ENCODE measurements at regions not wholly inside any gene's neighbourhood (a gene's known extent, or its start where the extent isn't known, plus 50 kb on each side); places are given as distances from the start of the nearest gene placed in this dataset.

- TF ChIP-seq REST (IDR thresholded peaks at IDR 0.05; ENCODE audit: borderline replicate concordance) = peak; percentile 70; the same call in 1 of the 2 replicates
- no peak for TF ChIP-seq REST (CRISPR knock-in tag; IDR thresholded peaks at IDR 0.05; ENCODE audit: low read depth)
- TF ChIP-seq SMC3 (conservative IDR thresholded peaks at IDR 0.05; ENCODE audit: insufficient read depth, low read depth, low read length) = peak; percentile 51; the same call in 1 of the 2 replicates
- peak; percentile 90 to 92 for TF ChIP-seq RAD21 (CRISPR knock-in tag; conservative IDR thresholded peaks at IDR 0.05 in 1 of 2, IDR thresholded peaks at IDR 0.05 in 1 of 2)
- TF ChIP-seq ARID2 (IDR thresholded peaks at IDR 0.05) = peak; percentile 56; the same call in 1 of the 2 replicates
- peak; percentile 58; the same call in 1 of the 2 replicates for TF ChIP-seq GATAD2B (IDR thresholded peaks at IDR 0.05; ENCODE audit: borderline replicate concordance)
- TF ChIP-seq FOXM1 (IDR thresholded peaks at IDR 0.05; ENCODE audit: low read depth) = no peak
- no peak for TF ChIP-seq FOXM1 (CRISPR knock-in tag; IDR thresholded peaks at IDR 0.05; ENCODE audit: low read depth)
- peak; percentile 44 to 87 (median 73); a peak in 5 of 6 replicates for TF ChIP-seq CTCF (IDR thresholded peaks at IDR 0.05 in 2 of 3, conservative IDR thresholded peaks at IDR 0.05 in 1 of 3; ENCODE audit: insufficient read depth in 2 of 3, low read depth in 1 of 3, low read length in 3 of 3)
- TF ChIP-seq RBM17 (IDR thresholded peaks at IDR 0.05; ENCODE audit: borderline replicate concordance, low read depth, low read length) = no peak
These were observed 51.9 kb upstream of the SLC22A16 start (continued) for GRCh38 chr6:110528101-110528929.

Data from K562 (cell line).